Esophagus muscularis mucosa (tissue), 4 donors: ENCODE measurements at regions not wholly inside any gene's neighbourhood (a gene's known extent, or its start where the extent isn't known, plus 50 kb on each side); places are given as distances from the start of the nearest gene placed in this dataset.

Experiments
- CTCF ChIP-seq, 3 experiments: fragments of 200-600 bp in 2 of 3; fragments of 450-650 bp in 1 of 3; sonication (generic) in 2 of 3; IDR thresholded peaks; one replicate each; pipeline ENCODE4 v1.5.1; 2017 to 2019; ENCODE audit warnings: antibody characterized with exemption in 3 of 3, mild to moderate bottlenecking in 2 of 3, moderate library complexity in 1 of 3
- EP300 ChIP-seq: sonication (generic); formaldehyde crosslinking; IDR thresholded peaks from one replicate; pipeline ENCODE4 v1.6.1; 2017; ENCODE audit warnings: antibody characterized with exemption
- POLR2A ChIP-seq: fragments of 450-650 bp; IDR thresholded peaks from one replicate; pipeline ENCODE4 v1.6.1; 2017; ENCODE audit warnings: antibody characterized with exemption, moderate library complexity, mild to moderate bottlenecking, low read depth
- POLR2AphosphoS5 ChIP-seq, 2 donors: sonication (generic); formaldehyde crosslinking; IDR thresholded peaks; one replicate each; pipeline ENCODE4 v1.6.1; 2017; ENCODE audit warnings: antibody characterized with exemption in 2 of 2

- no peak for TF ChIP-seq CTCF (IDR thresholded peaks at IDR 0.05)
- no peak for TF ChIP-seq EP300
- TF ChIP-seq POLR2A, result no peak
- no peak for TF ChIP-seq POLR2AphosphoS5 (IDR thresholded peaks at IDR 0.05)
These were observed 132.7 kb downstream of the KLF13 start for GRCh38 chr15:31459400-31459748.
